GM10248 (cell line): ENCODE measurements at regions not wholly inside any gene's neighbourhood (a gene's known extent, or its start where the extent isn't known, plus 50 kb on each side); places are given as distances from the start of the nearest gene placed in this dataset.

Experiments used
- CTCF ChIA-PET: fragments of 300-600 bp; sonication (Branson Sonifier 250); formaldehyde crosslinking; extraction: SDS; loops from one replicate; lab custom pipeline; 2021; ENCODE audit warnings: antibody characterized with exemption; lab: Yijun Ruan, JAX
- POLR2A ChIA-PET: fragments of 350-650 bp; sonication (Branson Sonifier 250); formaldehyde crosslinking; extraction: SDS; loops from one replicate; lab custom pipeline; 2020; ENCODE audit warnings: antibody characterized with exemption; lab: Yijun Ruan, JAX
- DNase-seq: peaks from one replicate; pipeline ENCODE4 v3.0.0; 2012; ENCODE audit errors: extremely low spot score
- CTCF ChIP-seq: IDR thresholded peaks from 2 replicates; pipeline ENCODE4 v1.5.1; 2012; ENCODE audit warnings: mild to moderate bottlenecking, low read depth; ENCODE audit errors: extremely low read depth, missing control alignments, control extremely low read depth

- DNase-seq, result no peak
- ChIA-PET POLR2A (no interaction called here), CTCF (no interaction called here)
- TF ChIP-seq CTCF, result no peak
These were observed 996.2 kb upstream of the FLRT2 start for GRCh38 chr14:84533791-84534190.

- TF ChIP-seq CTCF, result no peak
- CTCF ChIA-PET, result no interaction called here
- POLR2A ChIA-PET, result no interaction called here
- DNase-seq, result no peak
These were observed 994.5 kb upstream of the FLRT2 start for GRCh38 chr14:84535484-84535883.

- no peak for DNase-seq
- ChIA-PET CTCF (no interaction called here), POLR2A (no interaction called here)
- no peak for TF ChIP-seq CTCF
These were observed 994.0 kb upstream of the FLRT2 start for GRCh38 chr14:84535976-84536375.

GRCh38 chr14:84541018-84541417 is 988.9 kb upstream of the FLRT2 start:
- TF ChIP-seq CTCF, result no peak
- ChIA-PET POLR2A (no interaction called here), CTCF (no interaction called here)
- no peak for DNase-seq

GRCh38 chr14:84543859-84544258 is 986.1 kb upstream of the FLRT2 start:
- ChIA-PET POLR2A (no interaction called here), CTCF (interaction anchor here (1.1 to 1.4 kb wide), 3 partner anchors 9 to 35 kb away, joined by 3 to 4 read pairs (median 3); no protein-coding TSS in a partner anchor)

GRCh38 chr14:84544486-84545131 is 985.3 kb upstream of the FLRT2 start:
- ChIA-PET CTCF (interaction anchor here (1.1 to 1.4 kb wide), 3 partner anchors 10 to 35 kb away, joined by 3 to 4 read pairs (median 3); no protein-coding TSS in a partner anchor), POLR2A (no interaction called here)
- no peak for TF ChIP-seq CTCF
- DNase-seq, result no peak

More at GRCh38 chr14:84543859-84544258, 986.1 kb upstream of the FLRT2 start:
- DNase-seq, result no peak
- TF ChIP-seq CTCF, result no peak

GRCh38 chr14:84546236-84546635 is 983.7 kb upstream of the FLRT2 start:
- TF ChIP-seq CTCF, result no peak
- POLR2A ChIA-PET, result no interaction called here
- CTCF ChIA-PET, result no interaction called here
- DNase-seq, result no peak
